Tongue (tissue), 1 donor: ENCODE measurements at regions not wholly inside any gene's neighbourhood (a gene's known extent, or its start where the extent isn't known, plus 50 kb on each side); places are given as distances from the start of the nearest gene placed in this dataset.

Experiments
- DNase-seq: peaks from one replicate; pipeline ENCODE4 v3.0.0-alpha.2; 2015

DNA sequence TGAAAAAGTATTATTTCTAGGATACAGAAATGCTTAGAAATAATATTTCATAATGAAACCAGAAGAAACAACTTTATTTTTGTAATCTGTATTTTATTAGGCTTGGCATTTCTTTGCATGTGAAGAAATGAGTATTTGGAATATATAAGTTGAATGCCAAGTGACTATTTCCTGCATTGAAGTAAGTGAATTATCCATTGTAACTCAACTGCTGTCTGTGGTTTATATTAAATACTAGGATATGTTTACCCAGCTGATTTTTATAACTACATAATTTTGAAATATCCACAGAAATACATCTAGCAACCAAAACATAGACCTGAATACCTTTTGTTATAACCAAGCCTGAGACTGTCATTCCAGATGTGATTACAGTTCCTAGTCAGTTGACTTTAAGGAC, 207.6 kb downstream of the THBS2 start:
- no peak for DNase-seq

DNA sequence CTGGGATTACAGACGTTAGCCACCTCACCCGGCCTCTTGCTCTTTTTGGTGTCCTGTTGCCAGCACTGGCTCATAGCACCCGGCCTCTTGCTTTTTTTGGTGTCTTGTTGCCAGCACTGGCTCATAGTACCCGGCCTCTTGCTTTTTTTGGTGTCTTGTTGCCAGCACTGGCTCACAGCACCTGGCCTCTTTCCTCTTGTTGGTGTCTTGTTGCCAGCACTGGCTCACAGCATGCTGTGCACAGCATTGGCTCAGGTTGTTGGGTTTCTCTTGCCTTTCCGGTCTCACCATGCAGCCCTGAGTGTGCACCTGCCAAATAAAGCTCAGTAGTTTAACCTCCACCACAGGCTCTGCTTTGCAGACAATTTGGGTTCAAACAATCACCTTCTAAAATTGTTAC, 208.2 kb downstream of the THBS2 start:
- peak; percentile 62 for DNase-seq

DNA sequence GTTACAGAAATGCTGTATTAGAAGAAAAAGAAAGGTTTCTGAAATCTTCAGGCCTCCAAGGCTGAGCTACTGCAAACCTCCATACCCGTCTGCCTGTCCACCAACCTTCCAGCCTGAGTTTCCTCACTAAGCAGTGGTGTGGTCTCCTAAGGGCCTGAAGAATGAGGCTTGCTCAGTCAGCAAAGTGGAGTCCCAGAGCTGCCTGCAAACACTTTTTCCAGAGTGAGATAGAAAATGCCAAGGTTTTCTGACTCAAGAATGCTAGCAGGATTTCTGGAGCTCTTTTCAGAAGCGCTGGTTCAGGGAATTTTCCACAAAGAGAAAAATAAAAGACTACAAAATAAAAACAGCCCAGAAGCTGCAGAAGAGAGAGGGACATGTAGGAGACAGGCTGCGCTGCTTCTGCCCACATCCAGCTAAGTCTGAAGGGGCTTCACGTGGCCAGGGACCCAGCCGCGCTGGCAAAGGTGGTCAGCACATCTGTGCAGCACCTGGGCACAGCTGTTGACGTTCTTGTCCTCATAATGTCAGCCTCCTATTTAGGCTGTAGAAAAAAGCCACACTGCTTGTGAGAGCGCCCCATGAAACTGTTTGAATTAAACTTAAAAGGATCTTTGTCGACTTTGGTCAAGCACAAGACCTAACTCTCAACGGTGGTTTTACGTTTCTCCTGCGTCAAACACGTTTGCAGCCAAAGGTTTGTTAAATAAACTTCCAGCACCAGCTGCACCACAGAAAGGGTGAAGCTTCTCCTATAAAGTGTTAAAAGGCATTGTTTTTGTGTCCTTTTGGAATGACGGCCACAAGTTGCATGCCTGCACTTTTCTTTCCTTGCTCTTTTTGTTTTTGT, 209.0 kb downstream of the THBS2 start:
- DNase-seq: peak; percentile 51

DNA sequence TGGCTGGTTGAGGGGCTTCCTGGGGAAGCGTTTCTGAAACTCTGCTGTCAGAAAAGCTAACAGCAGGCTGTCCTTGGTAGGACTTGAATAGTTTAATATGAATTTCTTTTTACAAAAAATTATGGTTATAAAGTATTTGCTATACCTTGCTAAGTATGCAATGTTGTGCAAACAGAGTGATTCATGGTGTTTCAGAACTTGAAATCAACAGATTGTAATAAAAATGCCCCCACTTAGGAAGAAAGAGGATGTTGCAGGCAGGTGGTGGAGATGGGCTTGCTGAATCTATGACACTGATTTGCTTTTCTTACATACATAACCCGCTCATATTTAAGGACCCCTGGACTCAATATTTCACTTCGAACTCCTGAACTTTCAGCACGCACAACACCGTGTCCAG, 211.6 kb downstream of the THBS2 start:
- no peak for DNase-seq

DNA sequence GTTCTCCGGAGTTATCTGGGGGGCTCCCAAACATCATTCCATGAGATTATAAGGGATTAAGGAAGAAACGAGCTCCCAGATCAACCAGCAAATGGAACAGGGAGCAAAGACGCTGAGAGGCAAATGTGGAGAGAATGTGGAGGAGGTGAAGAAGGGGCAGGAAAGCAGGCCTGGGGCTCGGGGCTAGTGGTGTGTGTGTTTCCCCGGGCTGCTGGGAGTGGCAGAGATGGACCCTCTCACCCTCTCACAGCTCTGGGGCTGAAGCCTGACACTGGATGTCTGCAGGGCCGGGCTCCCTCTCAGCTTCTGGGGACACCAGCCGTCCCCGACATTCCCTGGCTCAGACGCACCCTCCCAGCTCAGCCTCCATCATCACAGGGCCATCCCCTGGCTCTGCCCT, 212.6 kb downstream of the THBS2 start:
- DNase-seq: no peak

DNA sequence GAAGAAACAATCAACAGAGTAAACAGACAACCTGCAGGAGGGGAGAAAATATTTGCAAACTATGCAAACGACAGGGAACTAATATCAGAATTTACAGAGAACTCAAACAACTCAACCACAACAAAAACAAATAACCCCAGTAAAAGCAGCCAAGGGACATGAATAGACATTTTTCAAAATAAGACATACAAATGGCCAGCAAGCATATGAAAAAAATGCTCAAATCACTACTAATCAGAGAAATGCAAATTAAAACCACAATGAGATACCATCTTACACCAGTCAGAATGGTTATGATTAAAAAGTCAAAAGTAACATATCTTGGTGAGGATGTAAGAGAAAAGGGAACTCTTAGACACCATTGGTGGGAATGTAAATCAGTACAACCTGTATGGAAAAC, 215.0 kb downstream of the THBS2 start:
- DNase-seq: no peak

DNA sequence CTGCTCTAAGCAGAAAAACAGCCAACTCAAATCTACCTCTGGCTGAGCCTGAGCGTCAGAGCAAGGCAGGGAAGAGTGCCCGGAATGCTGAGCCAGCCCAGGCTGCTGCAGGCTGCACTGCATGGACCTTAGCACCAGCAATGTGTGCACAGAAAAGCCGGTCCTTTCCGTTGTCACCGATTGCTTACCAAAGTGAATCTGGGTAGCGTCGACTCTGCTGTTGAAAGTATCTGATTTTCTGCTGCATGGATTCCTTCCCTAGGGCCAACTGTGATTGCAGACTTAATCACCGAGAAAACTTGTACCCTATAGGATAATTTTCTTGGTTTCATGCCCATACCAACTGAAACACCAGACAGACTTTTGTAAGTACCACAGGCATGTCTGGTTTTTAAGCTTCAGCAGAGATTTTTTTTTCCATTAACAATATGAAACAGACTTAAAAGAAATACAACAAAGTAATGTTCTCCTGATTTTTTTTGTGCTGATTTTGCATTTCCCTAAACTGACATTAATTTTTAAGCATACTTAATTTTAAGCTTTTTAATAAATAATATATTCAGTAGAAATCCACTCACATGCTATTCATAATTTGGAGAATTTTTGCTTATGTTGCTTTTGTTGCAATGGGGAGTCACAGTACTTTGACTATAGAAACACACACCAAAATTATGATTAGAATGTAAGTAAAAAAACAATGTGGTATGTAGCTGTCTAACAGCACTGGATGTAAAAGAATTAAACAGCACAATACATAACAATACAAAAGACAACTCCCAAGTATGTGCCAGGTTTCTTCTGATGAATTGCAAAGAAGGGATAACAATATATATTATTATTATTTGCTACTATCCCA, 218.0 kb downstream of the THBS2 start:
- peak; percentile 79 for DNase-seq

DNA sequence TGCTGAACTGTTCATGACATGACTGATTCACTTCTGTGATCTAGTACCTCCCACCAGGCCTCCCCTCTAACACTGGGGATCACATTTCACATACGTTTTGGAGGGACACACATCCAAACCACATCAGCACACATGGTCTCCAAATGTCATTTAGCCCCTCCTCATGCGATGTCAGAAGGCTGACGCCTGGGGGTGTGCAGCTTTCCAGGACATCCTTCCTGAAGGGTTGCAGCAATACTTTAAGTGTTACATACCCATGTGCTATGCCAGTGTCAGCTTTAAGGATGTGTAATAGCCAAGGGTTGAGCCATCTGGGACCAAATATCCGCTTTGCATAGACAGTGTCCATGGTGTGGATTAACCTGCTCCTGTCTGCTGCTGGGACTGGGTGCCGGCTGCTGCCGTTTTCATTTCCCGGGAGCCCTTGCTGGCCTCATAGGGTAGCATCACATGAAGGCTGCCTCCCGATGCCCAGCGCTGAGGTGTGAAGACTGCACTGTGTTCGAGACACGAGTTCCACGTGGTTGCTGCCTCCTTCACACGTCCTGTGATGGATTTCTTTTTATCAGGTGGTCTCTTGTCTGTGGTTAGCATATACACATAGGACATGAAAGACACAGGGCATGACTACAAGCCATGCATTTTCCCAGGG, 219.0 kb downstream of the THBS2 start:
- no peak for DNase-seq

DNA sequence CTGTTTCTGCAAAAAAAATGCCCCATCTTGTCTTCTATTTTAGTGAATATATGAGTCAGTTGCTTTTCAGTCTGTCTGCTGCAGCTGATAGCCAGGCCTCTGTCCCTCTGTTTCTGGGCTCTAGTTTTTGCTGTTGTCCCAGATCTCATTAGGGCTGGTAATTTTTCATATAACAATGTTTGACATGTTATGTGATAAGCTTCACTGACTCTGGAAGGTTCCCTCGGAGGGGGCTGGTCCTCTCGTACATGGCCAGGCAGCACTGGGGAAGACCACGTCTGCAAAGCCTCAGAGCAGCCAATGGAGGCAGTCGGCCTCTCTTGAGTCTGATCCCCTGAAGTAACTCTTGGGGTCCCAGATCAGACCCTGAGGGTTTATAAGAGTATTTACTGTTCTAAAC, 223.8 kb downstream of the THBS2 start:
- DNase-seq: no peak

DNA sequence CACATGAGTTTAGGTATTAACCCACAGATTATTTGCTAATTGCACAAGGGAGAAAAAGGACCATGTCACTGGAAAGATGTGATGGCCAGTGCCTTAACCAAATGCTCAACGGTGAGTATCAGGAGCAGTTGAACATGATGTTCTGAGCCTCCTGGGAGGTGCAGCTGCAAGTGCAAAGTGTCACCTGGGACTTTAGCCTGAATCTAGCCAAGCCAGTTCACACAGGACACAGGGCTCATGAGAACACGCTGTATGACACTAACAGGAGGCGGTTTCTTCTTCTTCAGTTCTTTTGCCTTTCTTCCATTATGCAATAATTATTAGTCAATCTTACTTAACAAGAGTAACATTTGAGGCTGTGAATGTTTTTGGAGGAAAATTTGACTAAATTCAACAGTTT, 225.3 kb downstream of the THBS2 start:
- no peak for DNase-seq

DNA sequence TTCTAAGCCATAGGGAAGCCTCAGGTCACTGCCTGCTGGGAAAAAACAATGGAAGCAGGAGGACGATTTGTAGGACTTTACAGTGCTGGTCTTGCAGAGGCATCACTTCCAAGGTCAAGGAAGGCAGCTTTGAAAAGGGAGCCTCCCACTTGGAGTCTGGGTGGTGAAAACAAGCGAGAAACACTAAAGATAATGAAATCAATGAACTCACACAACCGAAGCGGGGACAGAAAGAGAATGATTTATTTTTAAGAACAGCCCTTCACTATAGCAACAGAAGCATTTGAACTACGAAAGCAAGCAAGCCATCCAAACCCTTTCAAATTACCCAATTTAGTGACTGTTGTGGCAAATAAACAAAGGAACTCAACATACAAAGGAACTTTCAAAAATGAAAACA, 227.5 kb downstream of the THBS2 start:
- DNase-seq: no peak

DNA sequence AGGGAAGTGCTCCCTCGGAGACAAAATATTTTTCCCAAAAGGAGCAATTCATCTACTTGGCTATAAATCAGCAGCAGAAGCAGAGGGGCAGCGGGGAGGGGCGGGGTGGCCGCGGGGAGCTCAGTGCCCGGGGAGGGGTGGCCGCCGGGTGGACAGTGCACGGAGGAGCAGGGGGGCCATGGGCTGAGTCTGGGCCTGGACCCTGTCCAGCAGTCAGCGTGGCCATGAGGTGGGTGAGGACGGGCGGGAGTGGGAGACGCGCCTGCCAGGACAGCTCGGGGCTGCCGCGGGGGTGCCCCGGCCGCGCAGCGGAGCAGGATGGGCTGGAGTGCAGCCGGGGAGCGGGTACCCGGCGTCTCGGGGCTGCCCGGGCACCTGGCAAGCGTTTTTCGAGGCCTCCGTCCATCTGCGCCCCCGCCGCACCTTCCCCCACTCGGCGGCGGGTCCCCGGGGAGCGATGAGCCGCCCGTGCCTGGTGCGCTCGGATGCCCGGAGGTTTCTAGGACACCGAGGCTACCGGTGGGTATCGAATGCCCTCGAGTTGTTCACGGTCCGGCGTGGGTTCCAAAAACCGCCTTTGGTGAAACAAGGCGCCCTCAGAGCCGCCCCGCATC, 229.5 kb downstream of the THBS2 start:
- no peak for DNase-seq

DNA sequence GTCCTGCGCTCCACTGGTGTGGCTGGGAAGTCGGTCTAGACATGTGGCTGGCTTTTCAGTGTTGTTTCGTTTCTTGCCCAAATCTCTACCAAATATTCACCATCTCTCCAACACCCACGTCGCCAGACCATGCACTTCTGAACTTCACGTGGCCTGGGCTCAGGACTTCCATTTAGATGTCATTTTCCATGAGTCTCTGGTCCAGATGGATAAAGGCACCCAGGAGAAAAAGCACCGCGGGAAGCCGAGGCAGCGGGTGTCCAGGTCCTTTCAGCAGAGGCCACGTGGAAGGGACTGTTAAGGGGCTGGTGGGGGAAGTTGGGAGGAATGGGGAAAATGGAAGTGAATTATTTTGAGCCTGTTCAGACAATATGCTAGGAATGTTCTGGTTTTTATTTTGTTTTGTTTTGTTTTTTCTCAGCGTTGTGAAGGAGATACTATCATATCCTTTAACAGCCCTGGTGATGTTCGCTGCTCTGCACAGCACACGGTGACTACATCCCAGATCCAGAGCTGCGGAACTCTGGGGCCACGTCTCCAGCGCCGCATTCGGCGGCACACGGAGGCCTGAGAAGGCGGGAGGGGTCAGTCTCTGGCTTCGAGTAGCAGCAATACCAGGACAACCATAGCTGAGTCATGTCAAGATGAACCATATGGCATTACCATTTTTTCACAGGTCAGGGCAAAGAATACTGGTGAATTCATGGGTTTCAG, 230.3 kb downstream of the THBS2 start:
- no peak for DNase-seq

DNA sequence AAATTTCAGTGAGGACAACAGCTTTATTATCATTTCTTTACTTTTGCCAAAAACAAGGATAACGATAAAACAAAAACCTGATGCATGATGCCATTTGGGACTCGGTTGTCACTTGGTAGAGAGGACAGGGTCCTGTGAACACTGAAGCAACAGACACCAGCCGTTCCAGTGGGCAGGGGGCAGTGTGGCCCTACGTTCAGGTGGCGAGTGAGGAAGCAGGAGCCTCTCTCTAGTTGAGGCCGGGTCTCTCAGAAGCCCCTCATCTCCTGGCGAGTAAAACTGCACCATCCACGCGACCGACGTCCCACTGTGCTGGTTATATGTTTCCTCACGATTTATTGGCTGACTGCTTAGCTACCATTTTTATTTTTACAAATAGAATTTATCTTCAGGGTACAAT, 231.6 kb downstream of the THBS2 start:
- no peak for DNase-seq

DNA sequence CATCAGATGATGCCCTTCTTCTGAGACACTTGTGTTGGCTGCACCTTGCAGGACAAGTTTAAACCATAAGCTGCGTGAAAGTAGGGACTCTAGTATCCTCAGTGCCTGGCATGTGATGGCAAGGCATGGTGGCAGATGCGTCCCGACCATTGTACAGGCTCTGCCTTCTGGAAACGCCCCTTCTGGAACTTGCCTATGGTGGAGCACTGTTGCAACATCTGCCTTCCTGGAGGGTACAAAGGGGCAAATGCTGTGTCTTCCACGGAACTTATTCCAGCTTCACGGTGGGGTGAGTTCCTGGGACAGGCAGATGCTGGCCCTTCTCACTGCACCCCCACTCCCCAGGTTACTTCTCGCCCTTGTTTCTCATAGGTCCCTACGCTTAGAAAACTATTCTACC, 232.8 kb downstream of the THBS2 start:
- DNase-seq: no peak

DNA sequence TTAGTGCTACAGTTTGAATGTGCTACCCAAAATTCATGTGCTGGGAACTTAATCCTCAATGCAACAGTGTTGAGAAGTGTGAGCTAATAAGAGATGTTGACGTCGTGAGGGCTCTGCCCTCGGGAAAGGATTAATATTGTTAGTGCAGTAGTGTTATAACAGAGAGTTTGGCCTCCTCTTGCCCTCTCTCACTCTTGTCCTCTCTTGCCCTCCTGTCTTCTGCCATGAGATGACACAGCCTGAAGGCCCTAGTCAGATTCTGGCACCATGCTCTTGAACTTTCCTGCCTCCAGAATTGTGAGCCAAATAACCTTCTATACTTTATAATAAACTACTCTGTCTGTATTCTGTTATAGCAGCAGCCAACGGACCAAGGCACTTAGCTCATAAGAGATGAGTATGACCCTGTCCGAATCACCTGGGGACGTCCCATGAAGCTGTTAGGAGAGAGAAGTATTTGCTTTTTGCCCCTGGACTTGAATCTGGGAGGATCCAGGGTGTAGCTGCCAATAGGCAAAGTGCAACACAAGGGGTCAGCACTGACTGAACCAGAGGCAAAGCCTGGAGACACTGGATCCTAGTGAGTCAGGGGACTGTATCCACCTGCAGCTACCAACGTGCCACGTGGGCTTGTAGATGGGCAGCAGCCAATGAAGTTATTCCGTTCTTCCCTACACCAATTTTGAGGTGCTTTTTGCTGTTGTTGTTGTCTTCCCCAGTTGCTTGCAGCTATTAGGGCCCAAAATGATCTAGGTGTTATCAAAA, 233.7 kb downstream of the THBS2 start:
- no peak for DNase-seq

DNA sequence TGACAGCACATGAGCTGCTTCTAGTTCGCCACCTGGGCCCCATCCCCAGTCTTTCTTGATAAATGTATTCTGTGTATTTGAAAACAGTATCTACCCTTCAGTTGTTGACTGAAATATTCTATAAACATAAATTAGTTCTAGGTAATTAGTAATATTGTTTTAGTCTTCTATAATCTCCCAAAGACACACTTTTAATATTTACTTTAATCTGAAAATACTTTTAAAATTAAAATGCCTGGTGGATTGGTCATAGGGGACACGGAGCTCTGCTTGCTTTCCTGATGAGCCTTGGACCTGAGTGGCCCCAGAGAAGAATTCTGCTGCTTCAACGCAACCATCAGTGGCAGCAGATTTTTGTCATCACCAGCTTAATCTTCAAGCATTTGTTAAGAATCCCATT, 234.5 kb downstream of the THBS2 start:
- DNase-seq: no peak

DNA sequence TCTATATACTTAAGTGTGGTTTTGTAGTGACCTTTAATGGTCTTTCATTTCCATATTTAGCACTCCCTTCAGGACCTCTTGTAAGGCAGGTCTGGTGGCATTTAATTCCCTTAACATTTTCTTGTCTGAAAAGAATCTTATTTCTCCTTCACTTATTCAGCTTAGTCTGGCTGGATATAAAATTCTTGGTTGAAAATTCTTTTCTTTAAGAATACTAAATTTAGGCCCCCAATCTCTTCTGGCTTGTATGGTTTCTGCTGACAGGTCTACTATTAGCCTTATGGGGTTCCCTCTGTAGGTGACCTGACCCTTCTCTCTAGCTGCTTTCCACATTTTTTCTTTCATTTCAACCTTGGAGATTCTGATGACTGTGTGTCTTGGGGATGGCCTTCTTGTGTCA, 236.9 kb downstream of the THBS2 start:
- DNase-seq: no peak

DNA sequence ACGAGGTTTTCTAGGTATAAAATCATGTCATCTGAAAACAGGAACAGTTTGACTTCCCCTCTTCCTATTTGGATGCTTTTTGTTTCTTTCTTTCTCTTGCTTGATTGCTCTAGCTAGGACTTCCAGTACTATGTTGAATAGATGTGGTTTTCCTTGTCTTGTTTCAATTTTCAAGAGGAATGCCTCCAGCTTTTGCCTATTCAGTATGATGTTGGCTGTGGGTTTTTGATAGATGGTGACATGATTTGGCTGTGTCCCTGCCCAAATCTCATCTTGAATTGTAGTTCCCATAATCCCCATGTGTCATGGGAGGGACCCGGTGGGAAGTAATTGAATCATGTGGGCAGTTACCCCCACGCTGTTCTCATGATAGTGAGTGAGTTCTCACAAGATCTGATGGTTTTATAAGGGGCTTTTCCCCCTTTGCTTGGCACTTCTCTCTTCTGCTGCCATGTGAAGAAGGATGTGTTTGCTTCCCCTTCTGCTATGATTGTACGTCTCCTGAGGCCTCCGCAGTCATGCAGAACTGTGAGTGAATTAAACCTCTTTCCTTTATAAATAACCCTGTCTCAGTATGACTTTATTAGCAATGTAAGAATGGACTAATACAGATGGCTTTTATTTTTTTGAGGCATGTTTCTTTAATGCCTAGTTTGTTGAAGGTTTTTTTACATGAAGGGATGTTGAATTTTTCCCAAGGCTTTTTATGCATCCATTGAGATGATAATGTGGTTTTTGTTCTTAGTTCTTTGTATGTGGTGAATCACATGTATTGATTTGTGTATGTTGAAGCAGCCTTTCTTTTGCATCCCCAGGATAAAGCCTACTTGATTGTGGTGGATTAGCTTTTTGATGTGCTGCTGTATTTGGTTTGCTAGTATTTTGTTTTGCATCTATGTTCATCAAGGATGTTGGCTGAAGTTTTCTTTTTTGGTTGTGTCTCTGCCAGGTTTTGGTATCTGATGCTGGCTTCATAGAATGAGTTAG, 239.1 kb downstream of the THBS2 start:
- DNase-seq: no peak

DNA sequence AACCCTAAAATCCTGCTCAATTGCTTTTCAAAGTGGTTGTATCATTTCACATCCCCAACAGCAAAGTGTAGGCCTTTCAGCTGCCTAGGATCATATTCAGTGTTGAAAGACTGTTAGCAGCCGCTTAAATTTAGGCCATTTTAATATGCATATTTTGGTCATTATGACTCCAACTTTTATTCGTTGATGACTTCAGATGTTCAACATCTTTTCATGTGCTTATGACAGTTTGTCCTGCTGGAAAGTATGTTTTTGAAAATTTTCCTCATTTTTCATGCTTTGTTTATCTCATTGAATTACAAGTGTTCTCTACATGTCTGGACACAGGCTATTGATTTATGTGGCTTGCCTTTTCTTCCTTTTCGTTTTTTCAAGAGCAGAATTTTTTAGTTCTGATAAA, 244.0 kb downstream of the THBS2 start:
- DNase-seq: peak; percentile 87
